ENCODE measurements at regions not wholly inside any gene's neighbourhood (a gene's known extent, or its start where the extent isn't known, plus 50 kb on each side); places are given as distances from the start of the nearest gene placed in this dataset.

DNA sequence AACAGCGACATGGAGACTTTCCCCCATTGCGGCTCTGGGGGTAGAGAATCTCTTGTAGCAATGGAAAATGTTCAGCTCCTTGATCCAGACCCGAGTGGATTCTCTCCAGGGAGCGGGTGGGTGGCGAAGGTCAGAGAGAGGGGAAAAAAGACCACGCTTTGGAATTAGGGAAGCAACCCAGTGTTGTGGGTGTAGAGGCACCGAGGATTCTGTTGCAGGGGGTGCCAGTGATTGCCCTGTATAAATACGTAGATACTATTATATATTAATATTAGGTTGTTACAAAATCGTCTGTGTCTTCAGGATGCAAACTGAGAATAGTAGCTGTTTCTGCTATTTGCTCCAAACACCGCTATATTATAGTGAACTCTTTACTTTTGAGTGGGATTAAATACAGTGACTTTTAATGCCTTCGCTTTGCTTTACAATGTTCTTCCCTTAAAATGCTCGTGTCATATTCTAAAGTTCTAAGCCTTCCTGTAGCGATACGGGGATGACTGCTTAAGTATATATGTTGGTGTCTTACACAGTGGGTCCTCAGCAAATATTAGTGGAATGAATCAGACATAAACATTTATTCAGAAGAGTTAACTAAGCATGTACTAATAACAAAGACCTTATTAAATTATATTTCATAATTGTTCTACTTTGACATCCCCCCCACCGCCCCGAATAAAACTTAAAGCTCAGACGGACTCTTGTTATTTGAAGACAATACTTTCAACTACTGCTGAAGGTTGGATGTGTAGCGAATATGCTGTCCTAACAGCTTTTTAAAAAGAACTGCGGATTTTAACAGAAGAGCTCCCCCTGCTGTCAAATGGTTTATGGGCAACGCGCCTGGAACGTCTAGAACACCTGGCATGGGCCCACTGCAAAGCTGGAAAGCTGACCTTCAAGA lies 136.4 kb upstream of the KRAS start (continued):
- no peak for TF ChIP-seq MAX (IDR thresholded peaks at IDR 0.05; ENCODE audit: low read depth, low read length)
- TF ChIP-seq RB1 (IDR thresholded peaks at IDR 0.05; ENCODE audit: borderline replicate concordance), result 0 out of 2 replicates have a peak, but pooled peaks have one; percentile 47
- TF ChIP-seq YY1 (IDR thresholded peaks at IDR 0.05; ENCODE audit: low read depth, low read length), result peak; percentile 59; the same call in 1 of the 2 replicates
- TF ChIP-seq WRNIP1 (IDR thresholded peaks at IDR 0.05; ENCODE audit: borderline replicate concordance, low read depth, low read length), result no peak
- TF ChIP-seq TCF3 (IDR thresholded peaks at IDR 0.05; ENCODE audit: borderline replicate concordance, insufficient read depth, low read depth, low read length), result peak; percentile 81; the same call in 1 of the 2 replicates
- TF ChIP-seq ZZZ3 (IDR thresholded peaks at IDR 0.05; ENCODE audit: control insufficient read depth, insufficient read length, low read depth), result no peak
- TF ChIP-seq KLF5 (IDR thresholded peaks at IDR 0.05; ENCODE audit: partially characterized antibody), result no peak

- Histone ChIP-seq H3K4me3 (peak overlapping the region; percentile 99), H3K27me3 (replicated peaks in 1 of 2; ENCODE audit: control insufficient read depth in 2 of 2, insufficient read depth in 2 of 2, low read length in 1 of 2) (no peaks in the 10 kb centered on the region), H4K20me1 (ENCODE audit: control insufficient read depth, insufficient read depth) (no peaks in the 10 kb centered on the region), H3K79me2 (ENCODE audit: control insufficient read depth, insufficient read depth, low read length) (peaks cover 8% of the 10 kb centered on the region), H3K27ac (ENCODE audit: control insufficient read depth, insufficient read depth) (peak overlapping the region; percentile 95), H3K9me3 (replicated peaks; ENCODE audit: control insufficient read depth, insufficient read depth, low read length) (no peaks in the 10 kb centered on the region), H3K4me1 (ENCODE audit: control insufficient read depth, insufficient read depth, low read length) (peaks cover 21% of the 10 kb centered on the region), H3K36me3 (ENCODE audit: control insufficient read depth in 2 of 2, insufficient read depth in 2 of 2, low read length in 1 of 2) (no peaks in the 10 kb centered on the region), H2AFZ (ENCODE audit: control insufficient read depth, low read depth, low read length) (no peak overlapping the region; the same call in 1 of the 2 replicates), H3K4me2 (ENCODE audit: control insufficient read depth, insufficient read depth) (peak overlapping the region; percentile 92), H3K9ac (ENCODE audit: control insufficient read depth, insufficient read depth, low read length) (peak overlapping the region; percentile 88)
- RAD21 ChIA-PET (ENCODE audit: unreplicated experiment), result interaction anchor here (0.7 to 2.1 kb wide), 6 partner anchors 51 to 433 kb away, joined by 3 to 12 read pairs (median 3); no protein-coding TSS in a partner anchor
- DNase-seq (ENCODE audit: low read depth, low spot score) (no peak), FAIRE-seq (no peak), ATAC-seq (no peak)
- 40% methylated on average over 14 of the region's 14 CpGs for WGBS (ENCODE audit: insufficient coverage, insufficient replicate concordance, low lambda C conversion rate, missing lambda C conversion rate)
- in situ Hi-C loops (cut with MboI), result no loop called here
- POLR2A ChIA-PET, result interaction anchor here (0.6 to 1.4 kb wide), 4 partner anchors 12 to 134 kb away, joined by 3 read pairs; partner anchors contain the start of gene KRAS
- SMC1A ChIA-PET (ENCODE audit: uncharacterized antibody, unreplicated experiment), result interaction anchor here (0.7 to 1.9 kb wide), 5 partner anchors 15 to 126 kb away, joined by 3 to 5 read pairs (median 3); no protein-coding TSS in a partner anchor
- no peak for TF ChIP-seq ZBED1 (IDR thresholded peaks at IDR 0.05; ENCODE audit: borderline replicate concordance)
- TF ChIP-seq CBX5 (IDR thresholded peaks at IDR 0.05; ENCODE audit: low read depth), result no peak
- TF ChIP-seq CHD2 (IDR thresholded peaks at IDR 0.05; ENCODE audit: borderline replicate concordance, low read depth, low read length), result no peak
- peak; percentile 56; the same call in 1 of the 2 replicates for TF ChIP-seq POLR2AphosphoS5 (IDR thresholded peaks at IDR 0.05; ENCODE audit: low read length)
- TF ChIP-seq SIN3A (IDR thresholded peaks at IDR 0.05; ENCODE audit: low read depth, low read length), result no peak
- CTCF ChIA-PET, result interaction anchor here (0.6 to 1.9 kb wide), 6 partner anchors 12 to 188 kb away, joined by 3 to 5 read pairs (median 4); no protein-coding TSS in a partner anchor
- no TSS peak for BruUV-seq (replicated peaks)
- intact Hi-C loops (cut with micrococcal nuclease; ENCODE audit: unreplicated experiment), result no loop called here
Measured at GRCh38 chr12:25384893-25385248, 134.1 kb upstream of the KRAS start.
